Neural progenitor cell (in vitro differentiated cells): ENCODE measurements at regions not wholly inside any gene's neighbourhood (a gene's known extent, or its start where the extent isn't known, plus 50 kb on each side); places are given as distances from the start of the nearest gene placed in this dataset.
A peak's percentile ranks its signal among the peaks of the same experiment; 100 is the strongest.

ENCODE experiments used
- DNase-seq: peaks from one replicate; pipeline ENCODE4 v3.0.0-alpha.2; 2016; ENCODE audit warnings: low spot score
- H2AFZ ChIP-seq: fragments of 200-600 bp; sonication (generic); replicated peaks from 2 replicates; pipeline ENCODE4 v1.6.1; 2016; ENCODE audit warnings: antibody characterized with exemption
- H3F3A ChIP-seq: fragments of 200-600 bp; sonication (generic); 2 replicates; pipeline ENCODE4 v1.6.1; 2016; ENCODE audit warnings: antibody characterized with exemption, low read depth
- H3K27ac ChIP-seq: fragments of 200-600 bp; sonication (generic); 2 replicates; pipeline ENCODE4 v1.5.1; 2016; ENCODE audit warnings: mild to moderate bottlenecking
- H3K27me3 ChIP-seq: fragments of 200-600 bp; sonication (generic); 2 replicates; pipeline ENCODE4 v1.6.1; 2016; ENCODE audit warnings: mild to moderate bottlenecking, moderate library complexity
- H3K36me3 ChIP-seq: fragments of 200-600 bp; sonication (generic); 2 replicates; pipeline ENCODE4 v1.5.1; 2016
- H3K4me1 ChIP-seq: fragments of 200-600 bp; sonication (generic); 2 replicates; pipeline ENCODE4 v1.6.1; 2016; ENCODE audit warnings: mixed run types
- H3K4me2 ChIP-seq: fragments of 200-600 bp; sonication (generic); 2 replicates; pipeline ENCODE4 v1.6.1; 2016
- H3K4me3 ChIP-seq: fragments of 200-600 bp; sonication (generic); 2 replicates; pipeline ENCODE4 v1.5.1; 2016
- H3K79me2 ChIP-seq: fragments of 200-600 bp; sonication (generic); 2 replicates; pipeline ENCODE4 v1.6.1; 2016; ENCODE audit warnings: low read depth
- H3K9ac ChIP-seq: fragments of 200-600 bp; sonication (generic); 2 replicates; pipeline ENCODE4 v1.6.1; 2016
- H3K9me3 ChIP-seq: fragments of 200-600 bp; sonication (generic); 2 replicates; pipeline ENCODE4 v1.5.1; 2016; ENCODE audit warnings: low read depth
- H4K20me1 ChIP-seq: fragments of 200-600 bp; sonication (generic); 2 replicates; pipeline ENCODE4 v1.6.1; 2016; ENCODE audit warnings: low read depth
- H3K27ac Mint-ChIP-seq: 3 replicates; pipeline ENCODE4 v1.8.0; 2021; ENCODE audit warnings: mixed read lengths
- H3K27me3 Mint-ChIP-seq: 2 replicates; pipeline ENCODE4 v1.8.0; 2022; ENCODE audit warnings: low read depth, mild to moderate bottlenecking, inconsistent platforms, moderate library complexity, mixed read lengths; ENCODE audit not compliant: insufficient read depth
- H3K36me3 Mint-ChIP-seq: 3 replicates; pipeline ENCODE4 v1.8.0; 2021; ENCODE audit warnings: mixed read lengths
- H3K4me1 Mint-ChIP-seq: 3 replicates; pipeline ENCODE4 v1.8.0; 2021; ENCODE audit warnings: mixed read lengths
- H3K4me3 Mint-ChIP-seq: 3 replicates; pipeline ENCODE4 v1.8.0; 2021; ENCODE audit warnings: mild to moderate bottlenecking, moderate library complexity, mixed read lengths
- H3K9me3 Mint-ChIP-seq: 3 replicates; pipeline ENCODE4 v1.8.0; 2020; ENCODE audit warnings: mixed read lengths
- CTCF ChIP-seq: fragments of 200-600 bp; sonication (generic); IDR thresholded peaks from 2 replicates; pipeline ENCODE4 v1.5.1; 2017; ENCODE audit warnings: antibody characterized with exemption, mild to moderate bottlenecking
- EZH2 ChIP-seq: fragments of 200-600 bp; sonication (generic); IDR thresholded peaks from 2 replicates; pipeline ENCODE4 v1.6.1; 2017; ENCODE audit warnings: antibody characterized with exemption, mild to moderate bottlenecking, moderate library complexity
- EZH2phosphoT487 ChIP-seq: fragments of 200-600 bp; sonication (generic); IDR thresholded peaks from 2 replicates; pipeline ENCODE4 v1.6.1; 2017; ENCODE audit warnings: antibody characterized with exemption

GRCh38 chr3:176789281-176789705 lies 408.0 kb downstream of the TBL1XR1 start:
- Mint-ChIP-seq H3K4me3 (no peak overlapping the region), H3K4me1 (peaks cover 18% of the 10 kb centered on the region), H3K9me3 (no peaks in the 10 kb centered on the region), H3K27me3 (no peaks in the 10 kb centered on the region), H3K36me3 (no peaks in the 10 kb centered on the region), H3K27ac (no peak overlapping the region)
- TF ChIP-seq EZH2 (no peak), EZH2phosphoT487 (no peak), CTCF (no peak)
- Histone ChIP-seq H2AFZ (no peak overlapping the region), H3K79me2 (no peaks in the 10 kb centered on the region), H3K27me3 (no peaks in the 10 kb centered on the region), H3K4me2 (no peak overlapping the region), H3F3A (no peaks in the 10 kb centered on the region), H3K4me1 (no peaks in the 10 kb centered on the region), H3K27ac (no peak overlapping the region), H3K4me3 (no peak overlapping the region), H3K36me3 (no peaks in the 10 kb centered on the region), H4K20me1 (no peaks in the 10 kb centered on the region), H3K9me3 (no peaks in the 10 kb centered on the region), H3K9ac (no peak overlapping the region)
- DNase-seq = no peak

- H3K36me3 ChIP-seq = no peaks in the 10 kb centered on the region
- H3K79me2 ChIP-seq = no peaks in the 10 kb centered on the region
- Mint-ChIP-seq H3K27ac (no peak overlapping the region), H3K9me3 (no peaks in the 10 kb centered on the region), H3K4me1 (peaks cover 18% of the 10 kb centered on the region), H3K27me3 (no peaks in the 10 kb centered on the region), H3K4me3 (no peak overlapping the region), H3K36me3 (no peaks in the 10 kb centered on the region)
- H4K20me1 ChIP-seq = no peaks in the 10 kb centered on the region
- TF ChIP-seq CTCF (no peak), EZH2 (no peak), EZH2phosphoT487 (no peak)
- no peak overlapping the region for H3K27ac ChIP-seq
- peak overlapping the region; percentile 64 for H2AFZ ChIP-seq
- H3K4me3 ChIP-seq = no peak overlapping the region
- no peaks in the 10 kb centered on the region for H3K27me3 ChIP-seq
- H3F3A ChIP-seq = no peaks in the 10 kb centered on the region
- H3K9ac ChIP-seq = no peak overlapping the region
- DNase-seq = no peak
- H3K4me2 ChIP-seq = no peak overlapping the region
- no peaks in the 10 kb centered on the region for H3K4me1 ChIP-seq
- no peaks in the 10 kb centered on the region for H3K9me3 ChIP-seq
These were observed 409.8 kb downstream of the TBL1XR1 start for GRCh38 chr3:176787506-176787905.

- H3K27me3 Mint-ChIP-seq = no peaks in the 10 kb centered on the region
- Histone ChIP-seq H3K27ac (no peak overlapping the region), H3K9ac (no peak overlapping the region), H3K4me2 (no peak overlapping the region), H3K4me1 (peaks cover 17% of the 10 kb centered on the region), H3K4me3 (no peak overlapping the region), H3K9me3 (no peaks in the 10 kb centered on the region), H3K79me2 (no peaks in the 10 kb centered on the region), H3F3A (no peaks in the 10 kb centered on the region), H3K36me3 (no peaks in the 10 kb centered on the region), H3K27me3 (no peaks in the 10 kb centered on the region), H2AFZ (no peak overlapping the region), H4K20me1 (no peaks in the 10 kb centered on the region)
- TF ChIP-seq EZH2phosphoT487 (no peak), CTCF (no peak), EZH2 (no peak)
- no peak overlapping the region for H3K4me3 Mint-ChIP-seq
- H3K9me3 Mint-ChIP-seq = no peaks in the 10 kb centered on the region
- H3K27ac Mint-ChIP-seq = no peak overlapping the region
- no peak for DNase-seq
- H3K4me1 Mint-ChIP-seq = peaks cover 22% of the 10 kb centered on the region
- no peaks in the 10 kb centered on the region for H3K36me3 Mint-ChIP-seq
These were observed 412.1 kb downstream of the TBL1XR1 start for GRCh38 chr3:176785171-176785570.
